ENCODE measurements at regions not wholly inside any gene's neighbourhood (a gene's known extent, or its start where the extent isn't known, plus 50 kb on each side); places are given as distances from the start of the nearest gene placed in this dataset.

DNA sequence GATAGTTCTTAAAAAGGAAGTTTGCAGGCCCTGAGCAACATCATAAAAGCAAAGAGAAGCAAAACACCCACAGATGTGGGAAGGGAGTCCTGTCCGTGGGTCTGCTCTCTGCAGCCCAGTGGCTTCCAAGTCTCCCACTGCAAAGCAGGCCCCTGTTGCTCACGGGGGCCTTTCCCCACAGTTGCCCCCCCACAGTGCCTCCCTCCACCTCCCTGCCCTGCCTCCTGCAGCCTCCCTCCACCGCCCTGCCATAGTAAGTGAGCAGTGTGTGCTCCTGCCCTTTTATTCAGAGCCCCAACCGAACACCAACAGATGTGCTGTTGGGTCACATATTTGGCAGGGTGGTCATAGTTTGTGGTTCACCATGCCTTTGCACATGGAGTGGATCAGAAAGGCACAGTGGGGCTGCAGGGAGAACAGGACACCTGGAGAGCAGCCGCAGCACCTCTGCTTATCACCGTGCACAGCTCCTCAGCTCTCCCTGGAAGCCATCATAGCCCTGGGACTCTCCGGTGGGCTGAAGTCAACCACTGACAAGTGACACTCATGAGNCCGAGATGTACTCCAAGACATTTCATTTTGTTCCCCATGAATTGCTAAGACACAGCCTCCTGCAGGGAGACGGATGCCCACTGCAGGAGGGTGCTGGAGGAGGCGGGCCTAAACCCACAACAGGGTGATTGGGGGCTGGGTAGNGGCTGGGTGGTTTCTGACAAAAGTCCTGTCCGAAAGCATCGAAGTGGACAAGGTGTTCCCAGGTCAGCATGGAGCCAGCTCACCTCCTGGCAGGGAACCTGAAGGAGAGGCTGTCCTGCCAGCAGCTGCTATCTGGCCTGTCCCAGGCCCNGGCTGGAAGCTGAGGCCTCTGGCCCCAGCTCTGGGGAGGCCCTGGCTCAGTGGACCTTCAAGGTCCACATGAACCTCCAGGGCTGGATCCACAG lies 278.9 kb downstream of the GADD45G start:
- Histone ChIP-seq H3K9me3 (ENCODE audit: control insufficient read depth, low read length) (no peaks in the 10 kb centered on the region), H3K4me1 (ENCODE audit: control insufficient read depth, insufficient read depth, low read length) (peaks cover 5% of the 10 kb centered on the region), H3K9ac (ENCODE audit: low read length) (no peak overlapping the region), H3K4me3 (ENCODE audit: low read length) (no peak overlapping the region), H3K36me3 (ENCODE audit: control insufficient read depth, insufficient read depth, low read length) (no peaks in the 10 kb centered on the region), H3K27me3 (ENCODE audit: control insufficient read depth, insufficient read depth, low read length) (no peaks in the 10 kb centered on the region)

DNA sequence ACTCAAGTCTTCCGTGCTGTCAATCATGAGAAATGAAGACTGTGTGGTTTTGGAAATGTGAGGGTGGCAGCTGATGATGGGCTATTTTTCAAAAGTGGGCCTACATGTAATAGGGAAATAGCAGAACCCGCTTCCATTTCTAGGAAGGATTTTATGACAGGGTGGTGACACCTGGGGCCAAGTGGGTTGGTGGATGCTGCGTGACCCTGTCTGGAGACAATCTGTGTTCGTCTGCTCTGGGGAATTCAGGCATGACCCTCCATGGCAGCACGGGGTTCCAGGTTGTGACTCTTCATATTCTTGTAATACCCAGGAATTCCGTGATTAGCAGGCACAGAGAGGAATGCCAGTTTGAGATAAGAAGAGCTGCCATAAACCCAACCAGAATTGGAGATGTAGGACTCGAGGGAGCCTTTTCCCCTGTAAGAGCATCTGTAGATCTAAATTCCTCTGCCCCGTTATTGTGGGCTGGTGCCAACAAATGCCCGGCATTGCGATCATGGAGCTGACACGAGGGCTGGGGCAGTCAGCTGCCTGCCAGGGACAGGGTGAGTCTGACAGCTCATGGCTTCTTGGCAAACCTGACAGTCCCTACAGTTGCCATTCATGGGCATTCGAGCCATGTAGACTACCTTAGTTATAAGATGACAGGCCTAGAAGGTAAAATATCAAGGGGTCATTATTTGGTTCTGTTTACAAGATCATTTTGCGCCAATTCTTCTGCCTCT lies 279.7 kb downstream of the GADD45G start:
- no peaks in the 10 kb centered on the region for H3K4me1 ChIP-seq (ENCODE audit: control insufficient read depth, insufficient read depth, low read length)
- H3K27me3 ChIP-seq (ENCODE audit: control insufficient read depth, insufficient read depth, low read length), result no peaks in the 10 kb centered on the region
- no peaks in the 10 kb centered on the region for H3K9me3 ChIP-seq (ENCODE audit: control insufficient read depth, low read length)
- H3K4me3 ChIP-seq (ENCODE audit: low read length), result no peak overlapping the region
- no peaks in the 10 kb centered on the region for H3K36me3 ChIP-seq (ENCODE audit: control insufficient read depth, insufficient read depth, low read length)
- H3K9ac ChIP-seq (ENCODE audit: low read length), result no peak overlapping the region

DNA sequence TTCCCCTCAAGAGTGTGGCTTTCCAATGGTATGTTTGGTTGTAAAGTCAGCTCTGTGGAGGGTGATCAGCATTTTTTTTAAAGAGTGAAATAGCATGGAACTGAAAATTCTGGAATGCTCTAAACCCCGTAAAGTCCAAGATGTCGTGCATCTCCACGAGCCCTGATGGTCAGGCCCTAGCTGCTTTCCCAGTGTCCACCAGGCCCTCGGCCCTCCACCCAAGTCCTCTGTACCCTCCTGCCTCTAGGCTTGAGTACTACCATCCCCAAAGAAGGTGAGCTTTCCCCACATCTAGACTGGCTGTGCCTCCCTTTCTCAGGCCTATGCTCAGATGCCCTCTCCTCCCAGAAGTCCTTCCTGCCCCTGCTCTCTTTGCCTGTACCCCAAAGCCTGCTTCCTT lies 280.3 kb downstream of the GADD45G start:
- no peak overlapping the region for H3K4me3 ChIP-seq (ENCODE audit: low read length)
- no peaks in the 10 kb centered on the region for H3K27me3 ChIP-seq (ENCODE audit: control insufficient read depth, insufficient read depth, low read length)
- H3K9ac ChIP-seq (ENCODE audit: low read length), result no peak overlapping the region
- H3K9me3 ChIP-seq (ENCODE audit: control insufficient read depth, low read length), result no peaks in the 10 kb centered on the region
- H3K4me1 ChIP-seq (ENCODE audit: control insufficient read depth, insufficient read depth, low read length), result no peaks in the 10 kb centered on the region
- H3K36me3 ChIP-seq (ENCODE audit: control insufficient read depth, insufficient read depth, low read length), result no peaks in the 10 kb centered on the region

- H3K4me3 ChIP-seq (ENCODE audit: low read length), result no peak overlapping the region
- no peaks in the 10 kb centered on the region for H3K9me3 ChIP-seq (ENCODE audit: control insufficient read depth, low read length)
- H3K9ac ChIP-seq (ENCODE audit: low read length), result no peak overlapping the region
- peaks cover 2% of the 10 kb centered on the region for H3K4me1 ChIP-seq (ENCODE audit: control insufficient read depth, insufficient read depth, low read length)
- no peaks in the 10 kb centered on the region for H3K27me3 ChIP-seq (ENCODE audit: control insufficient read depth, insufficient read depth, low read length)
- no peaks in the 10 kb centered on the region for H3K36me3 ChIP-seq (ENCODE audit: control insufficient read depth, insufficient read depth, low read length)
Observed at GRCh38 chr9:89886281-89886700, 281.5 kb downstream of the GADD45G start.

DNA sequence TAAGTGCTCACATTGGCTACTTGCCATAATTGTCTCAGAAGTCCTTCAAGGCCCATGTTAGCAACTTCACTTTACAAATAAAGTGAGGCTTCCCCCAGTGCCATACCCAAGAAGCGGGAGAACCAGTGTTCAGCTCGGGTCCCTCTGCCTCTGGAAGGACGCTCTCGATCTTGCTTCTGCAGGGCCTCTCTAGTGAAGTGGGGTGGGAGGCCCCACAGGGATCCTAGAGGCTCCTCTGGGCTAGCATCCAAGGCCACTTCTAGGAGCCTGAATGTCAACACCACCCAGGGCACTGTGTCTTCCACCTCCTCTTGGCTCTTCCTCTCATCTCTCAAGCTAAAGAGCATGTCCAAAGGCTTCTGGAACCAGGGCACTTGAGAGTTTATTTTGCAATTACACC lies 282.5 kb downstream of the GADD45G start:
- peaks cover 10% of the 10 kb centered on the region for H3K4me1 ChIP-seq (ENCODE audit: control insufficient read depth, insufficient read depth, low read length)
- H3K9ac ChIP-seq (ENCODE audit: low read length), result no peak overlapping the region
- no peaks in the 10 kb centered on the region for H3K27me3 ChIP-seq (ENCODE audit: control insufficient read depth, insufficient read depth, low read length)
- no peaks in the 10 kb centered on the region for H3K36me3 ChIP-seq (ENCODE audit: control insufficient read depth, insufficient read depth, low read length)
- H3K4me3 ChIP-seq (ENCODE audit: low read length), result no peak overlapping the region
- H3K9me3 ChIP-seq (ENCODE audit: control insufficient read depth, low read length), result no peaks in the 10 kb centered on the region

DNA sequence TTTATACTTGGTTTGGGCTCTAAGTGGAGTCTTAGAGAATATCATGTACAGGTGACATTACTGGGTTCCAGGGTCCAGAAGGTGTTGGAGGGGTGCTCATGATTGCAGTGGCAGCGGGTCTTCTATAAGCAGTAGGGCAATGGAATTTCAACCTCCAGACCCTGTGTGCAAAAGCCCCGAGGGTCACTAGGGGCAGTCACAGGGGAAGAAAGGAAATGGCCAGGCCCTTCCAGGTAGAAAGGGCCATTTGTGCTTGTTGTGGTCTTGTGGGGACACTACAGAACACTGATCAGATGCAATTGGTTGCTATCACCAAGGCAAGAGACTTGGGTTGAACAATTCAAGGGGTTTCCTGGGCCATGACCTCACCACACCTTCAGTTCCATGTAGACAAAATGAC lies 283.4 kb downstream of the GADD45G start:
- Histone ChIP-seq H3K4me3 (ENCODE audit: low read length) (no peak overlapping the region), H3K36me3 (ENCODE audit: control insufficient read depth, insufficient read depth, low read length) (no peaks in the 10 kb centered on the region), H3K9me3 (ENCODE audit: control insufficient read depth, low read length) (no peaks in the 10 kb centered on the region), H3K4me1 (ENCODE audit: control insufficient read depth, insufficient read depth, low read length) (peaks cover 10% of the 10 kb centered on the region), H3K27me3 (ENCODE audit: control insufficient read depth, insufficient read depth, low read length) (no peaks in the 10 kb centered on the region), H3K9ac (ENCODE audit: low read length) (no peak overlapping the region)

DNA sequence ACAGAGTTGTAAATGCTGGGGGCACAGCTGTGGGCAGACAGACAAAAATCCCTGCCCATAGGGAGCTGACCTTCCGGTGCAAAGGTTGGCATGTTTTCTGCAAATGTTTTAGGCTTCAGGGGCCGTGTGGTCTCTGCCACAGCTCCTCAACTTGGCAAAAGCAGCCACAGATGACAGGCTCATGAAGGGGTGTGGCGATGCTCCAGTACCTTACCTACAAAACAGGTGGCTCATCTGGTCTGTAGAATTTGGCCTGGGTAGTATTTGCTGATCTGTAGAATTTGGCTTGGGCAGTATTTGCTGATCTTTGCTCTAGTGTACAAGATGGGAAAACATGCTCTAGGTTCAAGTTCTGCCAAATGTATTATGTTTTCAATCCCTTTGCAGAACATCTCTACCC lies 283.9 kb downstream of the GADD45G start:
- H3K36me3 ChIP-seq (ENCODE audit: control insufficient read depth, insufficient read depth, low read length), result no peaks in the 10 kb centered on the region
- peaks cover 10% of the 10 kb centered on the region for H3K4me1 ChIP-seq (ENCODE audit: control insufficient read depth, insufficient read depth, low read length)
- H3K27me3 ChIP-seq (ENCODE audit: control insufficient read depth, insufficient read depth, low read length), result no peaks in the 10 kb centered on the region
- H3K9ac ChIP-seq (ENCODE audit: low read length), result no peak overlapping the region
- no peak overlapping the region for H3K4me3 ChIP-seq (ENCODE audit: low read length)
- no peaks in the 10 kb centered on the region for H3K9me3 ChIP-seq (ENCODE audit: control insufficient read depth, low read length)

- H3K9me3 ChIP-seq (ENCODE audit: control insufficient read depth, low read length), result no peaks in the 10 kb centered on the region
- peaks cover 10% of the 10 kb centered on the region for H3K4me1 ChIP-seq (ENCODE audit: control insufficient read depth, insufficient read depth, low read length)
- no peak overlapping the region for H3K9ac ChIP-seq (ENCODE audit: low read length)
- H3K4me3 ChIP-seq (ENCODE audit: low read length), result no peak overlapping the region
- H3K36me3 ChIP-seq (ENCODE audit: control insufficient read depth, insufficient read depth, low read length), result no peaks in the 10 kb centered on the region
- no peaks in the 10 kb centered on the region for H3K27me3 ChIP-seq (ENCODE audit: control insufficient read depth, insufficient read depth, low read length)
Observed at GRCh38 chr9:89889865-89890264, 285.1 kb downstream of the GADD45G start.

- H3K9ac ChIP-seq (ENCODE audit: low read length), result no peak overlapping the region
- no peaks in the 10 kb centered on the region for H3K36me3 ChIP-seq (ENCODE audit: control insufficient read depth, insufficient read depth, low read length)
- no peak overlapping the region for H3K4me3 ChIP-seq (ENCODE audit: low read length)
- no peaks in the 10 kb centered on the region for H3K27me3 ChIP-seq (ENCODE audit: control insufficient read depth, insufficient read depth, low read length)
- peaks cover 10% of the 10 kb centered on the region for H3K4me1 ChIP-seq (ENCODE audit: control insufficient read depth, insufficient read depth, low read length)
- no peaks in the 10 kb centered on the region for H3K9me3 ChIP-seq (ENCODE audit: control insufficient read depth, low read length)
Observed at GRCh38 chr9:89890326-89890980, 285.6 kb downstream of the GADD45G start.

DNA sequence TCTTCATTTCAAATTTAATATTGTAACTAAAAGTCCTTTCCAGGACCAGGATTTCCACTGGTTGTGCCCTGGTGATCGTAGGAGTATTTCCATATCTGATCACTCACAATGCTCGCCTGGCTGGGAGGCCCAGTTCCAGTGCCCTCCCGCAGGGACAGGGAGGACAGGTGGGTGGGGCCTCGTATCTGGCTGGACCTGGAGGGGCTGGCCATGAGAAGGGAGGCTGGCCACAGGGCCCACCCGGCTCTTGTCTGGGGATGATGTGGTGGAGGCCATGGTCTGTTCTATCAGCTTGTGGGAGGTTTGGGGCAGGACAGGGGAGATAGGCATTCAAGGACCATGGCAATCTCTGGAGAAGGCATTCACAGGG lies 286.4 kb downstream of the GADD45G start:
- Histone ChIP-seq H3K4me1 (ENCODE audit: control insufficient read depth, insufficient read depth, low read length) (peaks cover 10% of the 10 kb centered on the region), H3K9me3 (ENCODE audit: control insufficient read depth, low read length) (no peaks in the 10 kb centered on the region), H3K4me3 (ENCODE audit: low read length) (no peak overlapping the region), H3K27me3 (ENCODE audit: control insufficient read depth, insufficient read depth, low read length) (no peaks in the 10 kb centered on the region), H3K9ac (ENCODE audit: low read length) (no peak overlapping the region), H3K36me3 (ENCODE audit: control insufficient read depth, insufficient read depth, low read length) (no peaks in the 10 kb centered on the region)

DNA sequence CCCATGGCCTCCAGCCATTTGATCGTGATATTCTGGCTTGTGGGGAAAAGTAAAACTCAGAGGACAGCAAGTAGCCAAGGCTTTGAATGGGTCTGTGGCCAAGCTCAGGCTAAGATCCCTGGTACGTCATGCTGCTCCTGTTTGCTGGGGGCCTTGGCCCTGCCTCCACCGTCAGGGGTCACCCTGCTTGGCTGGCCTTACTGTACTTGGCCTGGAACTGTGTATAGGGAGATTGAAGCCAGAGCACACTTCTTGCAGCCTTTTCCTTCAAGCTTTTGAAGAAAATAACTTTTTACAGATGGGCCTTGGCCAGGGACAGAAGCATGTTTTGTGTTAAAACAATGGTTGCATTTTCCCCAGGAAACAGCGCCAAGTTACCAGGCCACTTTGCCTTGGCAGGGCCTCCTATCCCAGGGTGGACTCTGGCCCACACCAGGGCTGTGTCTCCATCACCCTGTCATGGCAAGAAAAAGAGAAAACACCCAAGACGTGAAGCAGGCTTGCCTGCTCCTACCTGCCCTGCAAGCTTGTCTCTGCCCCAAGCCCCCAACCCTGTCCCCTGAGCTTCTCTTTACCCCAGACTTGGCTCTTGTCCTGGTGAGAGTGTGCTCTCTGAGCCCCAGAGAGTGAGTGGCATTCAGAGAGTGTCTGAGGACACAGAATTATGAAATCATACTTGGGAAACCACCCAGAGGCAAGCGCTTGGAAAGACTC lies 286.9 kb downstream of the GADD45G start:
- Histone ChIP-seq H3K9me3 (ENCODE audit: control insufficient read depth, low read length) (no peaks in the 10 kb centered on the region), H3K36me3 (ENCODE audit: control insufficient read depth, insufficient read depth, low read length) (no peaks in the 10 kb centered on the region), H3K4me1 (ENCODE audit: control insufficient read depth, insufficient read depth, low read length) (peaks cover 10% of the 10 kb centered on the region), H3K27me3 (ENCODE audit: control insufficient read depth, insufficient read depth, low read length) (no peaks in the 10 kb centered on the region), H3K4me3 (ENCODE audit: low read length) (no peak overlapping the region), H3K9ac (ENCODE audit: low read length) (no peak overlapping the region)
